GM18505 (cell line): ENCODE measurements at regions not wholly inside any gene's neighbourhood (a gene's known extent, or its start where the extent isn't known, plus 50 kb on each side); places are given as distances from the start of the nearest gene placed in this dataset.

Source experiments
- ATAC-seq: cut with Tn5 transposase; IDR thresholded peaks from one replicate; pipeline ENCODE4 v1.9.1; 2021; ENCODE audit not compliant: unreplicated experiment
- POLR2A ChIP-seq: IDR thresholded peaks from 4 replicates; pipeline ENCODE4 v1.6.1; 2011; ENCODE audit warnings: borderline replicate concordance; ENCODE audit not compliant: insufficient read depth, insufficient read length; ENCODE audit errors: extremely low read depth

DNA sequence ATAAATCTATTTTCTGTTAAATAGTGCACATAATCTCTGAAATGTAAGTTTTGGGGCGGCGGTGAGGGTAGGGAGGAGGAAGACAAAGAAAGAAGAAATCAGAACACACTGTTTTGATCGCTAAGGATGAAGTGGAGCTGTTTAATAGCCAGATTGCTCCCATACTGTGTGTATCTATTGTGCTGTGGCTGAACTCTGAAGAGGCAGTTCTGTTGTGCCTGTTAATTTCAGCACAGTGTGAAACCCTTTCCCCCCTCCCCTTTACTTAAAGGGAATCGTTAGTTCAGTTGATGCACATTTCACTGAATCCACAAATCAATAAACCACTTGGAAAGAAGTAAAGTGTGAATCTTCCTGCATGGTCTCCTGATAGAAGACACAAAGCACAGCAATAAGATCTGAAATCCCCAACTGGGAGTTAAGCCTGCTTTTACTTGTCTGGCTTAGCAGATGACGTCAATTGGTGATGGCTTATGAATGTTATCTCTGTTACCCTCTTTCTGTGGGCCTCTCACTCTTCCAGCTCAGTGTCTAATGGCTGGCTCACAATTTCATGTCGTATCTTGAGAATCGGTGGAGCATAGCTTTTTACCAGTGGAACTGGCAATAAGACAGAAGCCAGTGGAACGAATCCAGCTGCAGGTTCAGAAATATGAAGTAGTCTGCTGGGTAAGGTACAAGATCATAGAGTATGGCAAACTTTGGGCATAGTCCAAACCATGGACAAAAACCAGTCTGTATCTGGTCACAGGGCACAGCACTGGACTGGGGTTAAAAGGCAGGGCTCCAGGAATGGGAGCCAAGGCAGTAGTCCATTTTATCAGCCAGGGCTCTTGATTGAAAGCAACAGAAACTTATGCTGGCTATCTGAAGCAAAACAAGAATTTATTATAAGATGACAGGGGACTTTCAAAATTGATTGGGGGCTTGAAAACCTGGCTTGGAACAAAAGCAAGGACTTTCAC lies 413.5 kb upstream of the SEL1L start:
- ATAC-seq: no peak
- TF ChIP-seq POLR2A: no peak

DNA sequence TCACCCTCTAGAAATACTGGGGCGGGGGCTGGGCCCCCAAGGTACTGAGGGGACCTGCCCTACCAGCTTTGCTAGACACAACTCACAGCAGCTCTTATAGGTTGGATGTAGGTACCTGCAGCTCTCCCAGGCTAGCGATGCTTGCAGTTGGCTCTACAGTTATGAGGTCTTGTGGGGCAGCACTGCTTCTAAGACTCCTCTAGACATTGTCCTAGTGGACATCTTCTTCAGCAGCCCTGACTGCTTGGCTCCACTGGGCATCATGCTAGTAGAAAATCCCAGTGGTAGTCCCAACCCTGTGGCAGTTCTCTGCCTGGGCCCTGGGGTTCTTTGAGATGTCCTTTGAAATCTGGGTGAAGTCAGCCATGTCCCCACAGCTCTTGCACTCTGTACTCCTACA lies 419.3 kb upstream of the SEL1L start:
- no peak for ATAC-seq

DNA sequence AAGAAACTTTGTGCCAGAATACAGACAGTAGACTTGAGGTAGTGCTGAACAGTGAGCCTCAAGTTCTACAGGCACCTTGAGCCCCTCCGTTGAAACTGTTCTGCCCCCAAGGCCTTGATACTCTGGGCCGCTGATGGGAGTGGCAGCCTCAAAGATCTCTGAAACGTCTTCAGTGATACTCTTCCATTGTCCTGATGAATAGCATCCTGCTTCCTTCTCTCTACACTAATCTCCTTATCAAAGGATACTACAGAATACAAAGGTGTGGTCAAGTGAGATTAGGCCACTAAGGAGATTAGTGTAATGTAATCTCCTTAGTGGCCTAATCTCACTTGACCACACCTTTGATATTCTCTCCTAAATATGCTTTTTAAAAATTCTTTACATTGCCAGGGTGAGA lies 419.8 kb upstream of the SEL1L start:
- no peak for TF ChIP-seq POLR2A
- ATAC-seq: no peak

More for the DNA sequence above, 419.3 kb upstream of the SEL1L start:
- TF ChIP-seq POLR2A: no peak

DNA sequence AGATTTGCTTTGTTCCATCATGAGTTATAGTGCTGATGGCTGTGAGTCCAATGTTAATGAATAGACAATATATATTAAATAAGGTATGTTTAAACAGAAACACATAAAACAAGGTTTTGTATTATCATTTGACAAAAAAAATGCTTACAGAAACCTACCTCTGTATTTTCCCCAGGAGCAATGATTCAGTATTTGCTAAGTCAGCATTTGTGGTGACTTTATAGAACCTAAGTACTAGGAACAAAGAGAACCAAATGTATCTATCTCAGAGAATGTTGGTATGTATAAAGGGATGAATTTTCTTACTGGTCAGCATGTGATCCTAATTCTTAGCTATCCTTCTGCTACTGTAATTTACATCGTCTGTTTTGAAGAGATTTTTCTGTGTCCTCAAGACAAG lies 421.5 kb upstream of the SEL1L start:
- no peak for TF ChIP-seq POLR2A
- ATAC-seq: no peak

DNA sequence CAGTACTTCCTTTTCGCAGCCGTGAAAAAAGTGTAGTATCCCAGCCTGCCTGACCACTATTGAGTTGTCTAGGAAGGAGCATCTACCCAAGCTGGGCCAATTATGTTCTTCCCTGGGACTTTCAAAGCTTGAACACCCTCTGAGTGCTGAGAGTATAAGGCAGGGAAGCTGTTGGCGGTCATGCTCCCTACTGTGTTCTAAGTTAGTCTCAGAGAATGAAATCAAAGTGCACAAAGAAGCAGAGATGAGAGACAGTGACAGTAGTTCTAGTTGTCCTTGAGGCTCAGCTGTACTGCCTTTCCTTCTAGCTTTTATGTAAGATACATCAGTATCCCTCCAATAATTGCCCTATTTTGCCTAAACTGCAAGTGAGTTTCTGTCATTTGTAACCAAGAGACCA lies 427.1 kb upstream of the SEL1L start:
- TF ChIP-seq POLR2A: no peak
- ATAC-seq: no peak

DNA sequence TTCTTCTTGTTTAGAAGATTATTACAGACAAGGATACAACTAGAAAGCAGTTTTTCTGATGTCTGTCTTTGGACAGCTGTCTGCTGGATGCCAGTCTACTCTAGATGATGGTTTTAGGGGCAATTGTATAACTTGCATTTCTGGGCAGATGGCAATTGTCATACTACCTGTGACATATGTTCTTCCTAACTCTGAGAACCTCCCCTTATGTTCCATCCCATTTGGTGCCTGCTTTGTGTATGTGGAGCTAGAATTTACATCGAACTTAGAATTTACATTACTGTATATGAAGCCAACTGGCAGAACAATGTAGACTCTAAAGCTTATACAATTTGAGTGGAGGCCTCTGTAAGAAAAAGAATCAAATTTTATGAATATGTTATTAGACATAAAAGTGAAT lies 430.2 kb upstream of the SEL1L start:
- no peak for ATAC-seq
- TF ChIP-seq POLR2A: no peak

DNA sequence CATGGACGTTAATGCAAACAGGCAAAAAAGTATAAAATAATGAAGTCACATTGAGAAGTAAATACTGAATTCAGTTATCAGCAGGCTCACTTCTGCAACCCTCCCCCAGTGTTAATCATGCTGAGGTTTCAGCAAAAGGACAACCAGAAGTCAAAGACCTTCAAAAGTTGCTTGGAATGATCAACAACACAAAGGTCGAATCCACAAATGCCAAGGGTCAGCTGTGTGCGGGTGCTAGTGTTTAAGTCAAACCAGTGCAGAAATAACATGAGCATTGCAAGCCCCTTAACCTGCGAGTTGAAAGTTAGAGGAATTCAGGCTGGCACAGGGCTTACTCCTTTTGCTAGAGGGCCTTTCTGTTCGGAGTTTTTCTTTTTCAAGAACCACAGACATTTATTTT lies 436.7 kb upstream of the SEL1L start:
- no peak for ATAC-seq
- TF ChIP-seq POLR2A: no peak

DNA sequence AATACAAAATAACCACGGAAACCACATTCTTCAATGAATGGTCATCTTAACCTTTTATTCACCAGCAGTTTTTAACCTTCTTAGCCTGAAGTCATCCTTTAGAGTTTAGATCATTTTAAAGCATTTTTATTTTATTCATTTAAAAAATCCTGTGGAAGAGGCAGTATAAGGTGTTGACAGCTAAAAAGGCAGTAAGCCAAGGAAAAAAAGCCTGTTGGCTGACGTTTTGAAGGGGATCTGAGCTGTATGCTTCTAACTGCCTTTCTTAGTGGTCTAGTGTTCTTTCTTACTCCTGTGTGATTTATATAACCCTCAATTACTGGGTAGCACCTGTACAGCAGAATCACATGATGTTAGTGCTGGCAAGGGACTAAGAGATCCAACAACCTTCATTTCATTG lies 438.3 kb upstream of the SEL1L start:
- no peak for TF ChIP-seq POLR2A
- ATAC-seq: no peak

DNA sequence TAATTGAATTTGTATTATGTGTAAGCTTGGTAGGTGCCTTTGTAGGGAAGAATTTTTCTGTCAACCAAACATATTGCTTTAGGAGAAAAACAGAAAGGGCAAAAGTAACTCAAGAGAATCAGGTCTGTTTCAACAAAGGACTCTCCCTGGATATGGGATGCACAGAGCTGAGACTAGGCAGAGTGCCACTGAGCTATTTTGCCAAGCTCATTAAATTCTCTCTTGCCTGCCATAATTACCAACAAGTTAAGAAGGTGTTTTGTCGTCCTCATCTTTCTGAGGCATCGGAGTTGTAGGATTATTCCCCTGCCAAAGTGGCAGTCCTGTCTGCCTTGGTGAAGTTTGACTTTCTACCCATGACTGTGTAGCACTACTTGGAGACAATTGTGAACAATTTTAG lies 438.9 kb upstream of the SEL1L start:
- no peak for ATAC-seq
- no peak for TF ChIP-seq POLR2A

DNA sequence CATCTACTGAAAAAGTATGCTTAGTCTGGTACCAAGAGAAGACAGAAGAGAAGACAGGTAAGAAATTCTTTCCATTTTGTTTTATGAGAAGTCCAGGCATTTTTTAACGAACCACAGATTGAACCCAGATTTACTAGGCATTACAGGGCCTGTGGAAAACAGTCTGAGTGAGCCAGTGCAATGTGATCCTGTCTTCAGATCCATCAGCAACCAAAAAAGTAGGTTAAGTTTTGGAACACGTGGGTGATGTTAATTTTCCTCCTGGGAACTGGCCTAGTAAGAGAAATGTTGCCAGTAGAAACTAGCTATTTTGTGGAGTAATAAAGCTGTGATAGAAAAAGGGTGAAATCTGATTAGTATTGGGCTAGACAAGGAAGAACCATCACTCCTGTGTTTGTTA lies 440.9 kb upstream of the SEL1L start:
- ATAC-seq: no peak
- TF ChIP-seq POLR2A: no peak

DNA sequence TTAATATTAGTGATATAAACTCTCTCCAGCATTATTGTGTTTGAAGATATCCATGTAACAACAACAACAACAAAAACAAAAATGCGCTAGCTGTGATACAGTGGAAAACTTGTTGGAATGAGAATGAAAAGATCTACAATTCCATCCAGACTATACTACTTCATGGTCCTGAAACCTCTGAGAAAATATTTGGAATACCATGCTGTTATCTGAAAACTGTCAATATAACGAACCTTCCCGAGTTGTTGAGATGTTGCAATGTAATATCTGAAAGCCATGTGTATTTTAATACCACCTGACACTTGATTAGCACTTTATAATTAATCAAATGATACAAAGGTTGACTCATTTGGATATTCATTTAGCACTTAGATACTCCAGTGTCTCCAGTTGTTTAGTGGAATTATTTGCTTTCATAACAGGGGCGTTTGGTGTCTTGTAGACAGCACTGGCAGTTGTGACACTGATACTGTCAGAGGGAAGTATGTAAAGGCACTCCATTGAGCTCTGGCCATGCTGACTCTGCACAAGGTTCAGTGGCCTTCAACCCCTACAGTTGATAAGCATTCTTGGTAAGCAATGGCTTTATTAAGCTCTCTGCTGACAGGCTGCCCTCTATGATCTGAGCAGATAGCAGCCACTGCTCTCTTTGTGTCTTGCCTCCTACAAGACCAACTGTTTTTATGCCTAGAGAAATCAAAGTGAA lies 447.1 kb upstream of the SEL1L start:
- no peak for TF ChIP-seq POLR2A
- ATAC-seq: no peak

DNA sequence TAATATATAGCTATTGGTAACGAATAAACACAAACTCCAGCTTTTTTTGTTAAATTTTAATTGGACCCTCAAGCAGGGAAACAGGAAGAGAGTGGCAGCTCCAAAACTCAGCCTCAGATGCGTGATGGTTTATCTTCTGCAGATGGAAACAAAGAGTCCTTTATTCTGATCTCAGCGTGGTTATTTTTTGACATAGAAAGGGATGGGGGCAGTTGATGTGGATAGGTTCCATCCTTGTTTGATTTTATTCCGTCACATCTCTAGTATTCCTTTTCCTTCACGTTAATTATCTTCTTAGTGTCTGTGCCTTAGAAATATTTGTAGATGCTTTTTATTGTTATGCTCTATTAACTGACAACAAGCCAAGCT lies 447.6 kb upstream of the SEL1L start:
- TF ChIP-seq POLR2A: no peak
- ATAC-seq: no peak

DNA sequence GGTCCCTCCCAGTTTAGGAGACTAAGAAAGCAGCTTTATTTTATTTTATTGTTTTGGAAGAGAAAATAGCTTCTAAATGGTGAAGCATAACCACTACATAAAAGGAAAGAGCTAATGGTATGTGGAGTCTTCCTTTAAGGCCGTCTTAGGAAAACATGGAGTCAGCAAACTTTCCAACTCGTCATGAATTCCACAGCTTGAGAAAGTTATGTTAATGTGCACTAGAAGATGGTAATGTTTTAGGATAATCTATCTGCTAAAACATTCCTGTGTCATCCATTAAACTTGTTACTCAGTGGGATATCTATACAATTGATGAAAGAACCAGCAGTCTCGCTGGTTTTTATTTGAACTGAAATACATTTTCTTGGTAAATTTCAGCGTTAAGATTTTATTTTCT lies 448.4 kb upstream of the SEL1L start:
- TF ChIP-seq POLR2A: no peak
- ATAC-seq: no peak

DNA sequence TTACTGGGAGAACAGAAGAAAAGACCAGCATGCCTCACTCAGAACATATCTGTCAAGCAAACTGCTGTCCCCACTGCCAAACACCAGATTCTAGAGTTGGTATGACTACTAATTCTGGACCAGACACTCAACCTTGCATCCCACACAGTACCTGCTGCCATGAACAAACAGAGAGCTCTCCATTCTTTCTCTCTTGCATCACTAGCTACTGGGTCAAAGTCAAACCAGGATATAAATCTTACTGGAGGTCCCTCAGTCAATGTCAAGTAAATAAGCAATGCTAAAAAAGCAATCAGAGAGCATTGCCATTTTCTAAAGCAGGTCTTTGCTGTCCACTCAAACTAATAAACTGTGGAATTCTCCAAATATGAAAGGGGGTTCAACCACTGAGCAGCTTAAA lies 452.4 kb upstream of the SEL1L start:
- TF ChIP-seq POLR2A: no peak
- ATAC-seq: no peak

DNA sequence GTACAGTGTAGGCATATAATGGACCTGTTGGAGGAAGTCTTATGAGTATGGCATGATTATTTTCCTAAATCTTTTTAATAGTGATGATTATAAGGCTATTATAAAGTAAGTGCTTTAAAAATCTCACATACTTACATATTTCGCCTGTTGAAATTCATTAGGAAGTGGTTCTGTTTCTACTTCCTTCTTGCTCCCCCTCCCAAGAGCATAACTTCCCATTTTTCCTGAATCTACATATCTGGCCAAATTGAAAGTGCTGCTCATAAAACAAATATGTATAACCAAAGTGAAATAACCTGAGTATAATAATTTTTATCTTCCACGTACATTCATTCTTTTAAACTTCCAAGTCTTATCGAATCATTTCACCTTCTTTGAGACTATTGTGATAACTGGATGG lies 455.6 kb upstream of the SEL1L start:
- no peak for TF ChIP-seq POLR2A
- ATAC-seq: no peak

DNA sequence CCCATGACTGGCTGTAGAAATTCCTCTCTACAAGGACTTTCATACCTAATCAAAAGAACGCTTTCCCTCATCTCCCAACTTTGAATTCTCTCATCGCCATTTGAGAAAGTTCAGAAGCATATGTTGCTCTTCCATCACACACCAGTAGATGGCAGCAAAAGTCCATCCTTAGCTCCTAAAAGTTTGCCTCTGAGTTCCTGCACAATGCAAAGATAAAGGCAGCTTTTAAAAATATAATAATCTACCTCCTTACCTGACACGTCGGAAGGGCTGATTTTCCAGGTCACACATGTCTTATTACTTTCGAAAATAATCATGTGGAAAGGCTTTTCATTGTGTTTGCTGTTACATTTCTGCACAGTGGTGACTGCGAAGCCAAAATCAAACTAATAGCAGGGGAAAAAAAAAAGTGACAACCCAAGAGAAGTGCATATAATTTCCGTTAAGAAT lies 456.7 kb upstream of the SEL1L start:
- TF ChIP-seq POLR2A: no peak
- ATAC-seq: peak; percentile 61
